ENCODE measurements at regions not wholly inside any gene's neighbourhood (a gene's known extent, or its start where the extent isn't known, plus 50 kb on each side); places are given as distances from the start of the nearest gene placed in this dataset.
"Not testable (repeated sequence)": the region's sequence is repeated elsewhere in the genome, so short reads cannot be mapped to it uniquely, and the experiment has no call there.

GRCh38 chr14:106661561-106661960, 1135.2 kb downstream of the TMEM121 start:
- peak; percentile 72 for TF ChIP-seq CTCF (IDR thresholded peaks at IDR 0.05)
- not testable (repeated sequence) for TF ChIP-seq EZH2 (IDR thresholded peaks at IDR 0.05; ENCODE audit: borderline replicate concordance, insufficient read depth, low read depth, low read length, poor library complexity, severe bottlenecking)
